Body of pancreas (tissue), 4 donors: ENCODE measurements at regions not wholly inside any gene's neighbourhood (a gene's known extent, or its start where the extent isn't known, plus 50 kb on each side); places are given as distances from the start of the nearest gene placed in this dataset.

Source experiments
- ATAC-seq: fragments of 150-250 bp; one replicate; pipeline ENCODE4 v1.9.1; 2016
- DNase-seq, 4 donors: peaks; one replicate each; pipeline ENCODE4 v3.0.0-alpha.2; 2019
- H3K27ac ChIP-seq, 4 donors: fragments of 200-600 bp; sonication (generic); 1 replicate in 3 of 4; 2 replicates in 1 of 4; pipeline versions ENCODE4 v1.5.1 to v1.6.1; 2016 to 2019; ENCODE audit warnings: mild to moderate bottlenecking in 1 of 4, mixed read lengths in 1 of 4, moderate library complexity in 1 of 4
- H3K27me3 ChIP-seq, 2 donors: fragments of 200-600 bp; sonication (generic); one replicate each; pipeline ENCODE4 v1.6.0; 2016; ENCODE audit warnings: mild to moderate bottlenecking in 1 of 2
- H3K36me3 ChIP-seq, 2 donors: fragments of 200-600 bp; sonication (generic); replicated peaks in 1 of 2; 2 replicates each; pipeline ENCODE4 v1.5.1; 2016; ENCODE audit warnings: low read depth in 2 of 2; ENCODE audit not compliant: insufficient read depth in 1 of 2
- H3K4me1 ChIP-seq: fragments of 200-600 bp; sonication (generic); one replicate; pipeline ENCODE4 v1.6.0; 2016
- H3K4me3 ChIP-seq, 2 donors: fragments of 200-600 bp; sonication (generic); 1 replicate in 1 of 2; 2 replicates in 1 of 2; pipeline ENCODE4 v1.5.1; 2016 to 2019
- H3K9me3 ChIP-seq, 3 donors: fragments of 200-600 bp; sonication (generic); 1 replicate in 2 of 3; 2 replicates in 1 of 3; pipeline ENCODE4 v1.5.1; 2016
- POLR2A ChIP-seq, 3 donors: fragments of 450-650 bp; IDR thresholded peaks; one replicate each; pipeline ENCODE4 v1.6.1; 2016; ENCODE audit warnings: antibody characterized with exemption in 3 of 3, mild to moderate bottlenecking in 2 of 3
- WGBS, 2 donors: methylation state at CpG; one replicate each; pipeline ENCODE4 v1.1.5; 2017; 5-methylcytosine and 5-hydroxymethylcytosine counted together
- intact Hi-C: fragments of 100-400 bp; cut with DNase I; formaldehyde crosslinking; loops from one replicate; pipeline ENCODE4 v1.15.1; 2023
- TF ChIP-seq, protein P1 (sequence below), 7 experiments: fragments of 450-650 bp in 4 of 7; fragments of 200-600 bp in 3 of 7; sonication (generic) in 3 of 7; IDR thresholded peaks; one replicate each; pipeline ENCODE4 v1.5.1; 2016 to 2019; ENCODE audit warnings: antibody characterized with exemption in 7 of 7

DNA sequence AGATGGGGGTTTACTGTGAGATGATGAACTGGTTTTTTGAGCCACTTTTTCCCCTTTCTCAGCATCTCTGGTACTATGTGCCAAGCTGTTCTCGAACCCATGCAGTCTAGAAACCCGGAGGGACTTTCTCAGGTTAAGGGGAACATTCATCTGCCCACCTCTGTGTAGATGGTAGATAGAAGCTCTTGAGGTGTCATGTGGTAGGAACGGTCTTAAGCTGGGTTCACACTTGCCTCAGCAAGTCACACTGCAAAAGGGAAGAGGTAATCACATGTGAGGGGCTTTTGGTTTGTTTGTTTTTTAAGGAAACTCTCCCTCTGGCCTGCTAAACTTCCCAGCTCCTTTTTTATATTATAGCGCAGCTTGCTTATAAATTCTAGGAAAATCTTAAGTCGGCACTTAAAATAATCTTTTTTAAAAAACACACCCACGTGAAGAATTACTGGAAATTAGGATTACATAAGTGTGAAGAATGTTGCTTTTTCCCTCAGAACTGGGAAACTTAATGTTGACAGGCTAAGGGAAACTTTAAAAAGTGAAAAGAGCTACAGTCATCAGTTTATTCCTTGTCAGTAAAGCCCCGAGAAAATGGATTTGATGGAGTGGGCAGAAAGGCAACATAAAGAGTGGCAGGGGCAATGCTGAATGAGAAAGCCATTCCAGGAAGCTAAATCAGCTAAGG is 430.3 kb downstream of the ARHGEF28 start:
- ATAC-seq (no peak), DNase-seq (no peak)
- 61 to 62% methylated on average over 7 of the region's 7 CpGs for WGBS, 2 donors
- Histone ChIP-seq H3K9me3 (no peaks in the 10 kb centered on the region), H3K27ac (no peak overlapping the region), H3K4me1 (no peaks in the 10 kb centered on the region), H3K4me3 (no peak overlapping the region), H3K27me3 (no peaks in the 10 kb centered on the region), H3K36me3 (no peaks in the 10 kb centered on the region)
- intact Hi-C loops, result no loop called here
- TF ChIP-seq, protein P1, sequence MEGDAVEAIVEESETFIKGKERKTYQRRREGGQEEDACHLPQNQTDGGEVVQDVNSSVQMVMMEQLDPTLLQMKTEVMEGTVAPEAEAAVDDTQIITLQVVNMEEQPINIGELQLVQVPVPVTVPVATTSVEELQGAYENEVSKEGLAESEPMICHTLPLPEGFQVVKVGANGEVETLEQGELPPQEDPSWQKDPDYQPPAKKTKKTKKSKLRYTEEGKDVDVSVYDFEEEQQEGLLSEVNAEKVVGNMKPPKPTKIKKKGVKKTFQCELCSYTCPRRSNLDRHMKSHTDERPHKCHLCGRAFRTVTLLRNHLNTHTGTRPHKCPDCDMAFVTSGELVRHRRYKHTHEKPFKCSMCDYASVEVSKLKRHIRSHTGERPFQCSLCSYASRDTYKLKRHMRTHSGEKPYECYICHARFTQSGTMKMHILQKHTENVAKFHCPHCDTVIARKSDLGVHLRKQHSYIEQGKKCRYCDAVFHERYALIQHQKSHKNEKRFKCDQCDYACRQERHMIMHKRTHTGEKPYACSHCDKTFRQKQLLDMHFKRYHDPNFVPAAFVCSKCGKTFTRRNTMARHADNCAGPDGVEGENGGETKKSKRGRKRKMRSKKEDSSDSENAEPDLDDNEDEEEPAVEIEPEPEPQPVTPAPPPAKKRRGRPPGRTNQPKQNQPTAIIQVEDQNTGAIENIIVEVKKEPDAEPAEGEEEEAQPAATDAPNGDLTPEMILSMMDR (IDR thresholded peaks at IDR 0.05), result no peak
- no peak for TF ChIP-seq POLR2A (IDR thresholded peaks at IDR 0.05)

DNA sequence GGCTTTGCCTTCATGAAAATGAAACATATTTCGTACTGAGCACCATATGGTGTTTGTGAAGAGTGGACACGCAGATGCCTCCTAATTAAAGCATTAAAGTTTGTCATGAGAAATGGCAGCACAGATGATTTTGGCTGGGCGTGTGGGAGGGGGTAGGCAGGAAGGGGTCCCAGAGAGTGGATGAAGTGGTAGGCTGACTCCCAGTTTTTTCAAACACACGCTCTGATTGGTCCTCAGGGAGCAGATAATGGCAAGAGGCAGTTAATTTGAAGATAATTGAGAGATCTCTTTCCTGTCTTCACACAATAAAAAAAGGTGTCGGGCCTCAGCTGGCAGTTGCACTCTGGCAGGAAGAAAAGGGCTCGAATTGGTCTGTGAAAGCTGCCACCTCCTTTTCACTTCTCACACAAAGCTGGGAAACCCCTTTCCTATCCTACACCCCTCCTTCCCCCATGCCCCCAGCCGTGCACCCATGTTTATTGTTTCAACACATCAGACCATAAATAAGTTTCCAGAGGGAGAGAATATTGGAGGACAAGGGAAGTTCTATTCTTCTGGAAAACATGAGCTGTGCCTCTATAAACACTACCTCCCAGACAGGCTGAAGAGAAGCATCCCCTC is 429.6 kb downstream of the ARHGEF28 start:
- DNase-seq (no peak), ATAC-seq (no peak)
- TF ChIP-seq, protein P1 (IDR thresholded peaks at IDR 0.05), result no peak
- no peak for TF ChIP-seq POLR2A (IDR thresholded peaks at IDR 0.05)
- no peaks in the 10 kb centered on the region for H3K27me3 ChIP-seq
- no peaks in the 10 kb centered on the region for H3K36me3 ChIP-seq
- H3K4me3 ChIP-seq, result no peak overlapping the region
- H3K9me3 ChIP-seq, result no peaks in the 10 kb centered on the region
- H3K27ac ChIP-seq, result no peak overlapping the region
- intact Hi-C loops, result no loop called here
- WGBS, 2 donors, result 71 to 74% methylated on average over 7 of the region's 7 CpGs
- H3K4me1 ChIP-seq, result no peaks in the 10 kb centered on the region

DNA sequence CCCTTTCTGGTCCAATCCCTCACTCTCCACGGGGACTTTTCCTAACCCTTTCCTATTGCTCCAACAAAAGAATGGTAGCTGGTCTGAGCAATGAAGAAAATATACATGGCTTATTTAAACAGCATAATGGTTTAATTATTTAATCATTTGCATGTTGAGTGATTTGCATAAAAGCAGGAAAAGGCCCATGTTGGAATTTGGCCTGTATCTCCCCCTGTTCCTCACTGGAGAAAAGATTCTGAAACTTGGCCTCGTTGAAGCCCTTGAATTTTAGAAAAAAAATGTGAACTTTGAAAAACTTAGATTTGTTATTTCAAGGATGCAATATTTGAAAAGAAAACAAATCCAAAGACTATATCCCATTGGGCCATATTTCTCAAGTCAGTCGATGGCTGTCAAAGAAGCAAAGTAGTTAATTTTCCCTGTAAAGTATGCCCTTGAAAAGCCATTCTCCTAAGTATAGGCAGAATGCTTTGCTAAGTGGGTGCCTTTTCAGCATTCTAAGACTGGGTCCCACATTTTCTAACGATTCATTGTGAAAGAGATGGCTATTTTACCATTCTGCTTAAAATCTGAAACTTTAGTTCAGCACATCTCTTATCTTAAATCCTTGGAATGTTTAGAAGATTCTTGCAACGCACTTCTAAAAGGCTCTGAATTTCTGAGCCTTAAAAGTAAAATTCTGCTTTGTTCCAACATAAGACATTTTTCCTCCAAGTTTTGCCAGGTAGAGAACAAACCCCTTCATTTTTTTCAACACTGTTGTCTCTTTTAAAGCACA is 428.8 kb downstream of the ARHGEF28 start:
- TF ChIP-seq POLR2A (IDR thresholded peaks at IDR 0.05), result no peak
- TF ChIP-seq, protein P1 (IDR thresholded peaks at IDR 0.05), result no peak
- H3K36me3 ChIP-seq, result no peaks in the 10 kb centered on the region
- DNase-seq (no peak), ATAC-seq (no peak)
- no peak overlapping the region for H3K4me3 ChIP-seq
- WGBS, 2 donors, result 75 to 86% methylated on average over 5 of the region's 5 CpGs
- H3K27ac ChIP-seq, result no peak overlapping the region
- intact Hi-C loops, result no loop called here
- H3K9me3 ChIP-seq, result no peaks in the 10 kb centered on the region
- no peaks in the 10 kb centered on the region for H3K27me3 ChIP-seq
- H3K4me1 ChIP-seq, result no peaks in the 10 kb centered on the region

DNA sequence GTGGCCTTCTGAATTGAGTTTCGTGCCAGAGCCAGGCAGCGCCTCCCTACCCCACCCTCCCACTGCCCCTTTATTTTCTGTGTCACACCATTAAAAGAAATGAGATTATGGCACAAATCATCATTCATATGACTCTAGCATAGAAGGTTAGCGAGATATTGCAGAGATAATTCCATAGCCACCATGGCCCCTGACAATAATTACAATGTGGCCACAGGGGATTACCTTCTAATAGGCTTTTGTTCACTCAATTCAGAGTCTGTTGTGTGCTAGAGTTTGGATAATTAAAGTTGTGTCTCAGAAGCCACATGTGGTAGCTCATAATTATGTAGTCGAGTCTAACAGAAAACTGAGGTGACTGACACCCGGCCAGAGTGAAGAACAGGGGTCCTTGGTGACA is 428.1 kb downstream of the ARHGEF28 start:
- intact Hi-C loops, result no loop called here
- DNase-seq (no peak), ATAC-seq (no peak)
- Histone ChIP-seq H3K36me3 (no peaks in the 10 kb centered on the region), H3K27me3 (no peaks in the 10 kb centered on the region), H3K4me1 (no peaks in the 10 kb centered on the region), H3K9me3 (no peaks in the 10 kb centered on the region), H3K27ac (no peak overlapping the region), H3K4me3 (no peak overlapping the region)
- WGBS, 2 donors, result 85 to 88% methylated on average over 5 of the region's 5 CpGs
- TF ChIP-seq POLR2A (IDR thresholded peaks at IDR 0.05), result no peak
- TF ChIP-seq, protein P1 (IDR thresholded peaks at IDR 0.05), result no peak
